NB4 (cell line): ENCODE measurements at regions not wholly inside any gene's neighbourhood (a gene's known extent, or its start where the extent isn't known, plus 50 kb on each side); places are given as distances from the start of the nearest gene placed in this dataset.

Source experiments
- CTCF ChIP-seq: IDR thresholded peaks from one replicate; pipeline ENCODE4 v1.5.1; 2012; ENCODE audit warnings: low read depth, low read length
- MAX ChIP-seq: IDR thresholded peaks from 2 replicates; pipeline ENCODE4 v1.6.1; 2011; ENCODE audit warnings: low read depth, low read length
- MYC ChIP-seq: IDR thresholded peaks from 2 replicates; pipeline ENCODE4 v1.6.1; 2011; ENCODE audit warnings: low read depth, low read length
- POLR2A ChIP-seq: IDR thresholded peaks from 2 replicates; pipeline ENCODE4 v1.6.1; 2011; ENCODE audit warnings: mild to moderate bottlenecking; ENCODE audit not compliant: insufficient read length; ENCODE audit errors: extremely low read depth

- TF ChIP-seq CTCF (no peak), POLR2A (no peak), MYC (no peak), MAX (no peak)
These were observed 173.7 kb downstream of the C1D start for GRCh38 chr2:67889056-67889455.
